Hematopoietic multipotent progenitor cell treated with erythropoietin and hydrocortisone succinate and interleukin-3 and kit ligand, for 4 days (in vitro differentiated cells): ENCODE measurements at regions not wholly inside any gene's neighbourhood (a gene's known extent, or its start where the extent isn't known, plus 50 kb on each side); places are given as distances from the start of the nearest gene placed in this dataset.

Source experiments
- DNase-seq: peaks from one replicate; pipeline ENCODE4 v3.0.0-alpha.2; 2015

- no peak for DNase-seq
These were observed 268.0 kb upstream of the IRX3 start for GRCh38 chr16:54554581-54554980.

GRCh38 chr16:54548281-54548680, 261.7 kb upstream of the IRX3 start:
- no peak for DNase-seq

GRCh38 chr16:54547052-54547451, 260.5 kb upstream of the IRX3 start:
- no peak for DNase-seq

- DNase-seq, result no peak
These were observed 259.9 kb upstream of the IRX3 start for GRCh38 chr16:54546521-54546920.

GRCh38 chr16:54545854-54546511, 259.4 kb upstream of the IRX3 start:
- no peak for DNase-seq

GRCh38 chr16:54544553-54545180, 258.1 kb upstream of the IRX3 start:
- no peak for DNase-seq

- no peak for DNase-seq
These were observed 256.4 kb upstream of the IRX3 start for GRCh38 chr16:54542805-54543505.

- DNase-seq, result no peak
These were observed 254.1 kb upstream of the IRX3 start for GRCh38 chr16:54540525-54541180.

GRCh38 chr16:54538276-54538675, 251.7 kb upstream of the IRX3 start:
- no peak for DNase-seq

- DNase-seq, result no peak
These were observed 247.4 kb upstream of the IRX3 start for GRCh38 chr16:54533856-54534490.

- no peak for DNase-seq
These were observed 240.3 kb upstream of the IRX3 start for GRCh38 chr16:54526916-54527315.

- DNase-seq, result no peak
These were observed 239.5 kb upstream of the IRX3 start for GRCh38 chr16:54526087-54526486.

- DNase-seq, result no peak
These were observed 238.5 kb upstream of the IRX3 start for GRCh38 chr16:54525104-54525503.

- DNase-seq, result no peak
These were observed 236.0 kb upstream of the IRX3 start for GRCh38 chr16:54522584-54522983.

- no peak for DNase-seq
These were observed 234.7 kb upstream of the IRX3 start for GRCh38 chr16:54521327-54521726.

GRCh38 chr16:54519161-54519695, 232.6 kb upstream of the IRX3 start:
- no peak for DNase-seq

- no peak for DNase-seq
These were observed 230.6 kb upstream of the IRX3 start for GRCh38 chr16:54517181-54517580.

- no peak for DNase-seq
These were observed 225.9 kb upstream of the IRX3 start for GRCh38 chr16:54512467-54512995.

GRCh38 chr16:54511222-54511731, 224.7 kb upstream of the IRX3 start:
- DNase-seq, result no peak

GRCh38 chr16:54510685-54511221, 224.2 kb upstream of the IRX3 start:
- DNase-seq, result no peak

GRCh38 chr16:54509456-54509855, 222.9 kb upstream of the IRX3 start:
- no peak for DNase-seq

GRCh38 chr16:54508351-54508750, 221.8 kb upstream of the IRX3 start:
- no peak for DNase-seq
